ENCODE measurements at regions not wholly inside any gene's neighbourhood (a gene's known extent, or its start where the extent isn't known, plus 50 kb on each side); places are given as distances from the start of the nearest gene placed in this dataset.

- TF ChIP-seq POLR2A (IDR thresholded peaks at IDR 0.05): no peak
- TF ChIP-seq CTCF (IDR thresholded peaks at IDR 0.05): no peak
- TF ChIP-seq EP300 (IDR thresholded peaks at IDR 0.05): no peak
- TF ChIP-seq POLR2AphosphoS5 (IDR thresholded peaks at IDR 0.05): no peak
Observed at GRCh38 chr1:82972841-82973553, 1025.9 kb downstream of the TTLL7 start.
